Chondrocyte (in vitro differentiated cells): ENCODE measurements at regions not wholly inside any gene's neighbourhood (a gene's known extent, or its start where the extent isn't known, plus 50 kb on each side); places are given as distances from the start of the nearest gene placed in this dataset.

ENCODE experiments used
- DNase-seq: peaks from one replicate; pipeline ENCODE4 v3.0.0; 2021; ENCODE audit warnings: mixed read lengths, low spot score
- H3K27ac Mint-ChIP-seq: one replicate; pipeline ENCODE4 v1.8.0; 2021; ENCODE audit warnings: mild to moderate bottlenecking, moderate library complexity, mixed read lengths; ENCODE audit not compliant: unreplicated experiment
- H3K27me3 Mint-ChIP-seq: 2 replicates; pipeline ENCODE4 v1.8.0; 2021; ENCODE audit warnings: low read depth, mixed read lengths
- H3K36me3 Mint-ChIP-seq: 2 replicates; pipeline ENCODE4 v1.8.0; 2021; ENCODE audit warnings: low read depth, mixed read lengths
- H3K4me1 Mint-ChIP-seq: 2 replicates; pipeline ENCODE4 v1.8.0; 2021; ENCODE audit warnings: low read depth, mild to moderate bottlenecking, mixed read lengths
- H3K4me3 Mint-ChIP-seq: one replicate; pipeline ENCODE4 v1.8.0; 2021; ENCODE audit warnings: mild to moderate bottlenecking, moderate library complexity, mixed read lengths; ENCODE audit not compliant: unreplicated experiment
- H3K9me3 Mint-ChIP-seq: 2 replicates; pipeline ENCODE4 v1.8.0; 2021; ENCODE audit warnings: low read depth, mixed read lengths
- CTCF ChIP-seq: fragments of 200-600 bp; sonication (generic); IDR thresholded peaks from 2 replicates; pipeline ENCODE4 v1.5.0; 2021; ENCODE audit warnings: antibody characterized with exemption, mild to moderate bottlenecking, moderate library complexity

- Mint-ChIP-seq H3K27me3 (no peaks in the 10 kb centered on the region), H3K4me1 (peaks cover 4% of the 10 kb centered on the region), H3K9me3 (no peaks in the 10 kb centered on the region), H3K36me3 (no peaks in the 10 kb centered on the region), H3K27ac (no peak overlapping the region), H3K4me3 (no peak overlapping the region)
- no peak for DNase-seq
- TF ChIP-seq CTCF: no peak
These were observed 187.2 kb downstream of the CEMIP2 start for GRCh38 chr9:71581101-71581500.

DNA sequence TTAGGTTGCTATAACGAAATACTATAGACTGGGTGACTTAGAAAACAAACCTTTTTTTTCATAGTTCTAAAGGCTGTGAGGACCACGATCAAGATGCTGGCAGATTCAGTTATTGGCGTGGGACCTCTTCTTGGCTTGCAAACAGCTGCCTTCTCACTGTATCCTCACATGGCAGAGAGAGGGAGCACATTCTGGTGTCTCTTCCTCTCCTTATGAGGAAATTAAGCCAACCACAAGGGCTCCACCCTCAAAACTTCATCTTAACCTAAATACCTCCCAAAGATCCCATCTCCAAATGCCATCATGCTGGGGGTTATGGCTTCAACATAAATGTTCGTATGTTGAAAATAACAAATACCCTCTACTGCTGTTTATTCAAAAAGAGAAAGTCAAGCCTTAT is 197.1 kb downstream of the CEMIP2 start:
- no peak overlapping the region for H3K4me3 Mint-ChIP-seq
- no peaks in the 10 kb centered on the region for H3K9me3 Mint-ChIP-seq
- DNase-seq: no peak
- H3K4me1 Mint-ChIP-seq: no peaks in the 10 kb centered on the region
- no peak for TF ChIP-seq CTCF
- H3K27ac Mint-ChIP-seq: no peak overlapping the region
- H3K36me3 Mint-ChIP-seq: no peaks in the 10 kb centered on the region
- H3K27me3 Mint-ChIP-seq: peaks cover 15% of the 10 kb centered on the region

GRCh38 chr9:71567890-71568289 is 200.4 kb downstream of the CEMIP2 start:
- Mint-ChIP-seq H3K9me3 (no peaks in the 10 kb centered on the region), H3K27me3 (peaks cover 17% of the 10 kb centered on the region), H3K4me1 (no peaks in the 10 kb centered on the region), H3K4me3 (no peak overlapping the region), H3K27ac (no peak overlapping the region), H3K36me3 (no peaks in the 10 kb centered on the region)
- TF ChIP-seq CTCF: no peak
- DNase-seq: no peak

GRCh38 chr9:71562140-71562539 is 206.2 kb downstream of the CEMIP2 start:
- H3K4me3 Mint-ChIP-seq: no peak overlapping the region
- H3K27ac Mint-ChIP-seq: no peak overlapping the region
- no peak for TF ChIP-seq CTCF
- DNase-seq: no peak
- no peaks in the 10 kb centered on the region for H3K36me3 Mint-ChIP-seq
- no peaks in the 10 kb centered on the region for H3K9me3 Mint-ChIP-seq
- H3K27me3 Mint-ChIP-seq: peaks cover 16% of the 10 kb centered on the region
- no peaks in the 10 kb centered on the region for H3K4me1 Mint-ChIP-seq

GRCh38 chr9:71557310-71557709 is 211.0 kb downstream of the CEMIP2 start:
- Mint-ChIP-seq H3K4me1 (no peaks in the 10 kb centered on the region), H3K36me3 (no peaks in the 10 kb centered on the region), H3K27ac (no peak overlapping the region), H3K27me3 (peaks cover 11% of the 10 kb centered on the region), H3K4me3 (no peak overlapping the region), H3K9me3 (no peaks in the 10 kb centered on the region)
- DNase-seq: no peak
- no peak for TF ChIP-seq CTCF
